Neural cell (in vitro differentiated cells): ENCODE measurements at regions not wholly inside any gene's neighbourhood (a gene's known extent, or its start where the extent isn't known, plus 50 kb on each side); places are given as distances from the start of the nearest gene placed in this dataset.
A peak's percentile ranks its signal among the peaks of the same experiment; 100 is the strongest.

ENCODE experiments used
- H2AFZ ChIP-seq: fragments of 200-600, 300-800 bp; sonication (generic), shearing (Covaris generic); 2 replicates; pipeline ENCODE4 v1.6.0; 2014; ENCODE audit warnings: low read depth, mild to moderate bottlenecking, antibody characterized with exemption, low read length, moderate library complexity
- H3F3A ChIP-seq: fragments of 200-600 bp; shearing (Covaris generic); 2 replicates; pipeline ENCODE4 v1.6.1; 2016; ENCODE audit warnings: mild to moderate bottlenecking, moderate library complexity, mixed read lengths, antibody characterized with exemption, low read length; ENCODE audit not compliant: insufficient read depth, poor library complexity, severe bottlenecking
- H3K27ac ChIP-seq: fragments of 200-600, 300-800 bp; sonication (generic), shearing (Covaris generic); 2 replicates; pipeline ENCODE4 v1.5.1; 2014; ENCODE audit warnings: mild to moderate bottlenecking, low read length, moderate library complexity
- H3K27me3 ChIP-seq: fragments of 300-800, 200-600 bp; sonication (generic), shearing (Covaris generic); 2 replicates; pipeline ENCODE4 v1.6.0; 2014; ENCODE audit warnings: mild to moderate bottlenecking, low read depth, low read length, moderate library complexity; ENCODE audit not compliant: insufficient read depth
- H3K36me3 ChIP-seq: fragments of 300-800, 200-600 bp; sonication (generic), shearing (Covaris generic); 2 replicates; pipeline ENCODE4 v1.5.1; 2014; ENCODE audit warnings: mild to moderate bottlenecking, antibody characterized with exemption, low read length, moderate library complexity; ENCODE audit not compliant: insufficient read depth
- H3K4me2 ChIP-seq: fragments of 300-800, 200-600 bp; sonication (generic), shearing (Covaris generic); 2 replicates; pipeline ENCODE4 v1.6.0; 2014; ENCODE audit warnings: mild to moderate bottlenecking, low read length
- H3K4me3 ChIP-seq: fragments of 300-800, 200-600 bp; sonication (generic), shearing (Covaris generic); 2 replicates; pipeline ENCODE4 v1.5.1; 2014; ENCODE audit warnings: mild to moderate bottlenecking, low read length, moderate library complexity
- H3K79me2 ChIP-seq: fragments of 200-600 bp; shearing (Covaris generic); replicated peaks from 2 replicates; pipeline ENCODE4 v1.6.0; 2014; ENCODE audit warnings: mild to moderate bottlenecking, low read length, moderate library complexity; ENCODE audit not compliant: insufficient read depth
- H3K9ac ChIP-seq: fragments of 300-800, 200-600 bp; sonication (generic), shearing (Covaris generic); 2 replicates; pipeline ENCODE4 v1.6.1; 2016; ENCODE audit warnings: mild to moderate bottlenecking, low read length, mixed read lengths
- H3K9me2 ChIP-seq: fragments of 200-600 bp; shearing (Covaris generic); 2 replicates; pipeline ENCODE4 v1.6.1; 2016; ENCODE audit warnings: mild to moderate bottlenecking, low read length, mixed read lengths; ENCODE audit not compliant: insufficient read depth
- H3K9me3 ChIP-seq: fragments of 200-600, 300-800 bp; sonication (generic), shearing (Covaris generic); 2 replicates; pipeline ENCODE4 v1.6.1; 2016; ENCODE audit warnings: mild to moderate bottlenecking, mixed run types, low read length, moderate library complexity, mixed read lengths
- H4K20me1 ChIP-seq: fragments of 200-600 bp; shearing (Covaris generic); 2 replicates; pipeline ENCODE4 v1.6.1; 2016; ENCODE audit warnings: mild to moderate bottlenecking, mixed run types; ENCODE audit not compliant: insufficient read depth
- EP300 ChIP-seq: fragments of 450-650 bp; conservative IDR thresholded peaks from 2 replicates; pipeline ENCODE4 v1.6.1; 2014; ENCODE audit warnings: antibody characterized with exemption, mild to moderate bottlenecking, moderate library complexity; ENCODE audit not compliant: poor library complexity, severe bottlenecking
- EZH2 ChIP-seq: fragments of 200-600, 300-800 bp; shearing (Covaris generic), sonication (generic); IDR thresholded peaks from 2 replicates; pipeline ENCODE4 v1.6.1; 2014; ENCODE audit warnings: antibody characterized with exemption, low read length, borderline replicate concordance, mild to moderate bottlenecking; ENCODE audit not compliant: insufficient read depth, poor library complexity, severe bottlenecking
- MXI1 ChIP-seq: fragments of 450-650 bp; conservative IDR thresholded peaks from 2 replicates; pipeline ENCODE4 v1.6.1; 2014; ENCODE audit warnings: antibody characterized with exemption, mild to moderate bottlenecking; ENCODE audit not compliant: poor library complexity, severe bottlenecking
- POLR2AphosphoS5 ChIP-seq: IDR thresholded peaks from 2 replicates; pipeline ENCODE4 v1.6.1; 2012
- RAD21 ChIP-seq: fragments of 450-650 bp; conservative IDR thresholded peaks from 2 replicates; pipeline ENCODE4 v1.6.1; 2014; ENCODE audit warnings: antibody characterized with exemption, mild to moderate bottlenecking, moderate library complexity
- REST ChIP-seq: IDR thresholded peaks from 2 replicates; pipeline ENCODE4 v1.6.1; 2012; ENCODE audit warnings: borderline replicate concordance
- SMC3 ChIP-seq: fragments of 450-650 bp; conservative IDR thresholded peaks from 2 replicates; pipeline ENCODE4 v1.6.1; 2014; ENCODE audit warnings: antibody characterized with exemption, mild to moderate bottlenecking, moderate library complexity; ENCODE audit not compliant: poor library complexity
- TAF1 ChIP-seq: IDR thresholded peaks from 2 replicates; pipeline ENCODE4 v1.6.1; 2012; ENCODE audit warnings: low read depth
- TF ChIP-seq, protein P1 (sequence below): fragments of 450-650 bp; IDR thresholded peaks from 2 replicates; pipeline ENCODE4 v1.5.1; 2014; ENCODE audit warnings: antibody characterized with exemption, mild to moderate bottlenecking, moderate library complexity; ENCODE audit not compliant: poor library complexity, severe bottlenecking

DNA sequence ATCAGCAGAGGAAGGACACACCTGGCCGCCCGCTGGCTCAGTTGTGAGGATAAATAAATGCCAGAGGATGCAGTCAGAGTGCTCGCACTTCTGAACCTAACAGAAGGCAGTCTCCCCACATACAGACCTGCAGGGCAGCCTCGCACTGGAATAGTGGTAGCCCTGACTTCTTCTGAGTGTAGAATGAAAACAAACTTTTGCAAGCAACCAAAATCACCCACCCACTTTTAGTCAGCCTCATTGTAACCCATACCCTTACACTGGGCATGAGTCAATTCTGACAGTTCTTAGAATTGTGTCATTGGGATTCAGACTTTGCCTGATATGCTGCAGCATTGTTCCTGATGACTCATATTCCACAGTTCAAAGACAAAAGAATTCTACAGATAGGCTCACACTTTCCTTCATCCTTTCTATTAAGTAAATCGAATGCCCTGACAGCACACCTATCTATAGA, 167.0 kb upstream of the CDK1 start:
- H3K27ac ChIP-seq = peak overlapping the region; percentile 49
- no peaks in the 10 kb centered on the region for H3K9me3 ChIP-seq
- peaks cover 7% of the 10 kb centered on the region for H3F3A ChIP-seq
- no peak overlapping the region for H3K4me3 ChIP-seq
- no peak overlapping the region for H2AFZ ChIP-seq
- no peak for TF ChIP-seq SMC3
- no peak for TF ChIP-seq RAD21
- no peak for TF ChIP-seq EP300
- TF ChIP-seq TAF1 = no peak
- TF ChIP-seq, protein P1, sequence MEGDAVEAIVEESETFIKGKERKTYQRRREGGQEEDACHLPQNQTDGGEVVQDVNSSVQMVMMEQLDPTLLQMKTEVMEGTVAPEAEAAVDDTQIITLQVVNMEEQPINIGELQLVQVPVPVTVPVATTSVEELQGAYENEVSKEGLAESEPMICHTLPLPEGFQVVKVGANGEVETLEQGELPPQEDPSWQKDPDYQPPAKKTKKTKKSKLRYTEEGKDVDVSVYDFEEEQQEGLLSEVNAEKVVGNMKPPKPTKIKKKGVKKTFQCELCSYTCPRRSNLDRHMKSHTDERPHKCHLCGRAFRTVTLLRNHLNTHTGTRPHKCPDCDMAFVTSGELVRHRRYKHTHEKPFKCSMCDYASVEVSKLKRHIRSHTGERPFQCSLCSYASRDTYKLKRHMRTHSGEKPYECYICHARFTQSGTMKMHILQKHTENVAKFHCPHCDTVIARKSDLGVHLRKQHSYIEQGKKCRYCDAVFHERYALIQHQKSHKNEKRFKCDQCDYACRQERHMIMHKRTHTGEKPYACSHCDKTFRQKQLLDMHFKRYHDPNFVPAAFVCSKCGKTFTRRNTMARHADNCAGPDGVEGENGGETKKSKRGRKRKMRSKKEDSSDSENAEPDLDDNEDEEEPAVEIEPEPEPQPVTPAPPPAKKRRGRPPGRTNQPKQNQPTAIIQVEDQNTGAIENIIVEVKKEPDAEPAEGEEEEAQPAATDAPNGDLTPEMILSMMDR = no peak
- no peak for TF ChIP-seq MXI1
- TF ChIP-seq EZH2 = no peak
- TF ChIP-seq REST = no peak
- TF ChIP-seq POLR2AphosphoS5 = no peak
- no peaks in the 10 kb centered on the region for H3K9me2 ChIP-seq
- no peaks in the 10 kb centered on the region for H3K36me3 ChIP-seq
- H3K4me2 ChIP-seq = no peak overlapping the region
- no peaks in the 10 kb centered on the region for H3K79me2 ChIP-seq
- H3K9ac ChIP-seq = no peak overlapping the region
- H3K27me3 ChIP-seq = no peaks in the 10 kb centered on the region
- no peaks in the 10 kb centered on the region for H4K20me1 ChIP-seq

GRCh38 chr10:60607372-60607771, 170.9 kb upstream of the CDK1 start:
- Histone ChIP-seq H3K36me3 (no peaks in the 10 kb centered on the region), H3K27ac (peak overlapping the region; percentile 71), H3F3A (peaks cover 7% of the 10 kb centered on the region), H2AFZ (no peak overlapping the region), H3K27me3 (no peaks in the 10 kb centered on the region), H3K9ac (peak overlapping the region; percentile 14), H4K20me1 (no peaks in the 10 kb centered on the region), H3K4me3 (peak overlapping the region; percentile 37), H3K9me3 (no peaks in the 10 kb centered on the region), H3K4me2 (peak overlapping the region; percentile 12), H3K9me2 (no peaks in the 10 kb centered on the region), H3K79me2 (no peaks in the 10 kb centered on the region)
- TF ChIP-seq, protein P1 = no peak
- TF ChIP-seq EZH2 = no peak
- TF ChIP-seq MXI1 = no peak
- peak; percentile 90 for TF ChIP-seq EP300
- TF ChIP-seq POLR2AphosphoS5 = peak; percentile 62
- TF ChIP-seq SMC3 = no peak
- TF ChIP-seq RAD21 = peak; percentile 37
- no peak for TF ChIP-seq TAF1
- no peak for TF ChIP-seq REST
